Endodermal cell (in vitro differentiated cells): ENCODE measurements at regions not wholly inside any gene's neighbourhood (a gene's known extent, or its start where the extent isn't known, plus 50 kb on each side); places are given as distances from the start of the nearest gene placed in this dataset.

Experiments
- DNase-seq: peaks from one replicate; pipeline ENCODE4 v3.0.0-alpha.2; 2017
- H3K27ac ChIP-seq: 2 replicates; pipeline ENCODE4 v1.5.1; 2013; ENCODE audit warnings: mild to moderate bottlenecking, low read depth, low read length, moderate library complexity
- H3K27me3 ChIP-seq: 2 replicates; pipeline ENCODE4 v1.6.1; 2013; ENCODE audit warnings: mild to moderate bottlenecking, low read length, moderate library complexity; ENCODE audit not compliant: insufficient read depth, control insufficient read depth, poor library complexity, severe bottlenecking
- H3K36me3 ChIP-seq: 2 replicates; pipeline ENCODE4 v1.7.0; 2013; ENCODE audit warnings: mild to moderate bottlenecking, low read length, moderate library complexity; ENCODE audit not compliant: control insufficient read depth, insufficient read depth
- H3K4me1 ChIP-seq: one replicate; pipeline ENCODE4 v1.7.0; 2013; ENCODE audit warnings: low read length; ENCODE audit not compliant: control insufficient read depth, insufficient read depth
- H3K4me3 ChIP-seq: 2 replicates; pipeline ENCODE4 v1.5.1; 2013; ENCODE audit warnings: mild to moderate bottlenecking, low read length, moderate library complexity
- H3K9ac ChIP-seq: 2 replicates; pipeline ENCODE4 v1.6.1; 2013; ENCODE audit warnings: mild to moderate bottlenecking, low read length, moderate library complexity; ENCODE audit not compliant: poor library complexity, severe bottlenecking; ENCODE audit errors: extremely low read depth
- H3K9me3 ChIP-seq: 2 replicates; pipeline ENCODE4 v1.6.1; 2013; ENCODE audit warnings: mild to moderate bottlenecking, low read length, moderate library complexity; ENCODE audit not compliant: control insufficient read depth
- H3K27ac Mint-ChIP-seq: 2 replicates; pipeline ENCODE4 v1.8.0; 2020; ENCODE audit warnings: mixed read lengths
- H3K27me3 Mint-ChIP-seq: 2 replicates; pipeline ENCODE4 v1.8.0; 2021; ENCODE audit warnings: mild to moderate bottlenecking, mixed read lengths; ENCODE audit not compliant: insufficient read depth
- H3K36me3 Mint-ChIP-seq: 2 replicates; pipeline ENCODE4 v1.8.0; 2020; ENCODE audit warnings: low read depth, mixed read lengths
- H3K4me1 Mint-ChIP-seq: 2 replicates; pipeline ENCODE4 v1.8.0; 2020; ENCODE audit warnings: mixed read lengths
- H3K4me3 Mint-ChIP-seq: 2 replicates; pipeline ENCODE4 v1.8.0; 2020; ENCODE audit warnings: mild to moderate bottlenecking, moderate library complexity, mixed read lengths
- H3K9me3 Mint-ChIP-seq: 2 replicates; pipeline ENCODE4 v1.8.0; 2020; ENCODE audit warnings: mild to moderate bottlenecking, mixed read lengths
- WGBS, 2 experiments: methylation state at CpG; one replicate each; pipeline versions ENCODE4 v1.1.5 to v1.1.7; 2013; ENCODE audit warnings: missing lambda C conversion rate in 2 of 2, mixed read lengths in 1 of 2; ENCODE audit not compliant: insufficient coverage in 1 of 2, insufficient read length in 1 of 2; 5-methylcytosine and 5-hydroxymethylcytosine counted together
- TF ChIP-seq, protein P1 (sequence below): fragments of 200-600 bp; sonication (generic); conservative IDR thresholded peaks from 2 replicates; pipeline ENCODE4 v1.5.0; 2021; ENCODE audit warnings: antibody characterized with exemption, mild to moderate bottlenecking

DNA sequence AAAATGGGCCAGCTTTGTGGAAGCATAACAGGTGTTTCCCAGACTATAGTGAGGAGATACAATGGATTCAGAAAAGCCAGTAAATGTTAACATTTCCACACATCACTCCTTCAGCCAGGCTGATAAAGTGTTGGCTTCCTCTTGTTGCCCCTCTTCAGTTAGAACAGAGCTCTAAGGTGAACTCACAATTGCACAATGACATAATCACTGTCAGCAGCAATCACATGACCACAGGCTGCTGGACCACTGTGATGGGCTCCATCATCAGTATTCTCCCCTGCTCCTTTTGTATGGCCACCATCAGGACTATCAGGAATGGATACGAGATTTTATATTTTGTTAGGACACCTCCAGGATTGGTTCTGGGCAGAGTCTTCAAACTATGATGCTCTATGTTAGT, 849.4 kb upstream of the GHITM start:
- no peak overlapping the region for H3K27ac ChIP-seq
- peaks cover 6% of the 10 kb centered on the region for H3K4me1 Mint-ChIP-seq
- TF ChIP-seq, protein P1, sequence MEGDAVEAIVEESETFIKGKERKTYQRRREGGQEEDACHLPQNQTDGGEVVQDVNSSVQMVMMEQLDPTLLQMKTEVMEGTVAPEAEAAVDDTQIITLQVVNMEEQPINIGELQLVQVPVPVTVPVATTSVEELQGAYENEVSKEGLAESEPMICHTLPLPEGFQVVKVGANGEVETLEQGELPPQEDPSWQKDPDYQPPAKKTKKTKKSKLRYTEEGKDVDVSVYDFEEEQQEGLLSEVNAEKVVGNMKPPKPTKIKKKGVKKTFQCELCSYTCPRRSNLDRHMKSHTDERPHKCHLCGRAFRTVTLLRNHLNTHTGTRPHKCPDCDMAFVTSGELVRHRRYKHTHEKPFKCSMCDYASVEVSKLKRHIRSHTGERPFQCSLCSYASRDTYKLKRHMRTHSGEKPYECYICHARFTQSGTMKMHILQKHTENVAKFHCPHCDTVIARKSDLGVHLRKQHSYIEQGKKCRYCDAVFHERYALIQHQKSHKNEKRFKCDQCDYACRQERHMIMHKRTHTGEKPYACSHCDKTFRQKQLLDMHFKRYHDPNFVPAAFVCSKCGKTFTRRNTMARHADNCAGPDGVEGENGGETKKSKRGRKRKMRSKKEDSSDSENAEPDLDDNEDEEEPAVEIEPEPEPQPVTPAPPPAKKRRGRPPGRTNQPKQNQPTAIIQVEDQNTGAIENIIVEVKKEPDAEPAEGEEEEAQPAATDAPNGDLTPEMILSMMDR, result no peak
- no peak overlapping the region for H3K4me3 Mint-ChIP-seq
- no peaks in the 10 kb centered on the region for H3K4me1 ChIP-seq
- H3K9me3 Mint-ChIP-seq, result peaks cover 12% of the 10 kb centered on the region
- no peak overlapping the region for H3K4me3 ChIP-seq
- peaks cover 12% of the 10 kb centered on the region for H3K9me3 ChIP-seq
- H3K36me3 Mint-ChIP-seq, result no peaks in the 10 kb centered on the region
- no peaks in the 10 kb centered on the region for H3K27me3 Mint-ChIP-seq
- H3K9ac ChIP-seq, result no peak overlapping the region
- no peaks in the 10 kb centered on the region for H3K36me3 ChIP-seq
- H3K27me3 ChIP-seq, result no peaks in the 10 kb centered on the region
- WGBS, 2 experiments, result 89 to 100% methylated on average over 1 of the region's 1 CpG
- H3K27ac Mint-ChIP-seq, result no peak overlapping the region
- DNase-seq, result no peak

DNA sequence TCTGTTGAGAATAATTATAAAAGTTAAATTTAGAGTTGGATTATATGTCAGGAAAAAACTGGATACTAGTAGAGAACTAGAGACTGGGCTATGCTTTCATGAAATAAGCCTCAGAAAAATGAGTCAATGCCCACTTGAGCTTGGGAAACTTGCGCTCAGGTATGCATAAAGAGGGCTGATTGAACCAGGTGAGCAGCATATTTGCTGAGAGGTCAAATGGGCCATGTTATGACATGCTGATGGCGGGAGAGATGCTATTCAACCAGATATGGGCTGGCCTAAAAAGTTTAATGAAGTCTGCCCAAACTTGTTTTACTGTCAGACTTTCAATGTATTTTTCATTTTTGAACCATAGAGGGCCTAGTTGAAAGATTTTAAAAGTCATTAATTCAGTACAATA, 837.6 kb upstream of the GHITM start:
- no peaks in the 10 kb centered on the region for H3K4me1 Mint-ChIP-seq
- Histone ChIP-seq H3K4me3 (no peak overlapping the region), H3K4me1 (no peaks in the 10 kb centered on the region), H3K27ac (no peak overlapping the region), H3K9me3 (no peaks in the 10 kb centered on the region), H3K36me3 (no peaks in the 10 kb centered on the region), H3K9ac (no peak overlapping the region), H3K27me3 (no peaks in the 10 kb centered on the region)
- TF ChIP-seq, protein P1, result no peak
- H3K27me3 Mint-ChIP-seq, result no peaks in the 10 kb centered on the region
- H3K4me3 Mint-ChIP-seq, result no peak overlapping the region
- no peak for DNase-seq
- WGBS, 2 experiments, result 96 to 100% methylated on average over 2 of the region's 2 CpGs
- H3K36me3 Mint-ChIP-seq, result no peaks in the 10 kb centered on the region
- H3K9me3 Mint-ChIP-seq, result no peaks in the 10 kb centered on the region
- H3K27ac Mint-ChIP-seq, result no peak overlapping the region

DNA sequence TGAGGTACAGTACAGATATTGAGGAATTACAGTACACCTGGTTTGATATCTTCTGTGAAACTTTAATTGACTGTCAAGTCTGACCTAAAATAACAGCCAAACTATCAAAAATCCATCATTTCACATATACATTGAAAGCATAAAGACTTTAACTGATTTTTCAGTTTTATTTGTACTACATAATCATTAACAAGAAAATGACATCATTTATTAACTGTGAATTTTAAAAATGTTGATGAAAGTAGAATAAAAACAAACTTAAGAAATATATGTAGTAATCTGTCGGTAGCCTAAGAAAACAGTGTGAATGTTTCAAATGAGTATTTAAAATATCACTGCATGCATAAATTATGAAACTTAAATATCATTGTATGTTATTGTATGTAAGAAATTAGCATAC, 836.7 kb upstream of the GHITM start:
- no peaks in the 10 kb centered on the region for H3K27me3 Mint-ChIP-seq
- H3K4me1 ChIP-seq, result no peaks in the 10 kb centered on the region
- no peaks in the 10 kb centered on the region for H3K9me3 ChIP-seq
- H3K4me3 Mint-ChIP-seq, result no peak overlapping the region
- no peak overlapping the region for H3K27ac ChIP-seq
- TF ChIP-seq, protein P1, result no peak
- H3K36me3 ChIP-seq, result no peaks in the 10 kb centered on the region
- H3K27ac Mint-ChIP-seq, result no peak overlapping the region
- no peak overlapping the region for H3K4me3 ChIP-seq
- H3K9me3 Mint-ChIP-seq, result no peaks in the 10 kb centered on the region
- H3K36me3 Mint-ChIP-seq, result no peaks in the 10 kb centered on the region
- H3K4me1 Mint-ChIP-seq, result no peaks in the 10 kb centered on the region
- DNase-seq, result no peak
- no peaks in the 10 kb centered on the region for H3K27me3 ChIP-seq
- WGBS, 2 experiments, result 100% methylated on average over 1 of the region's 1 CpG; no CpG with 5 or more reads in 1 of the 2 experiments
- H3K9ac ChIP-seq, result no peak overlapping the region
